Adipocyte (in vitro differentiated cells): ENCODE measurements at regions not wholly inside any gene's neighbourhood (a gene's known extent, or its start where the extent isn't known, plus 50 kb on each side); places are given as distances from the start of the nearest gene placed in this dataset.
A peak's percentile ranks its signal among the peaks of the same experiment; 100 is the strongest.

ENCODE experiments used
- DNase-seq: peaks from one replicate; pipeline ENCODE4 v3.0.0-alpha.2; 2015; ENCODE audit warnings: low read depth
- H3K27me3 ChIP-seq: replicated peaks from 2 replicates; pipeline ENCODE4 v1.7.0; 2013; ENCODE audit warnings: mild to moderate bottlenecking, low read length, moderate library complexity; ENCODE audit not compliant: control insufficient read depth, insufficient read depth
- H3K36me3 ChIP-seq: 2 replicates; pipeline ENCODE4 v1.7.0; 2013; ENCODE audit warnings: low read length, mild to moderate bottlenecking, moderate library complexity; ENCODE audit not compliant: control insufficient read depth, insufficient read depth, severe bottlenecking
- H3K4me1 ChIP-seq: 2 replicates; pipeline ENCODE4 v1.7.0; 2013; ENCODE audit warnings: mild to moderate bottlenecking, low read length, moderate library complexity; ENCODE audit not compliant: control insufficient read depth, insufficient read depth
- H3K4me3 ChIP-seq: 2 replicates; pipeline ENCODE4 v1.7.0; 2013; ENCODE audit warnings: mild to moderate bottlenecking, low read length, moderate library complexity
- H3K9ac ChIP-seq: 2 replicates; pipeline ENCODE4 v1.7.0; 2013; ENCODE audit warnings: mild to moderate bottlenecking, low read length, moderate library complexity
- H3K9me3 ChIP-seq: 2 replicates; pipeline ENCODE4 v1.7.0; 2013; ENCODE audit warnings: mild to moderate bottlenecking, low read length, moderate library complexity; ENCODE audit not compliant: control insufficient read depth

DNA sequence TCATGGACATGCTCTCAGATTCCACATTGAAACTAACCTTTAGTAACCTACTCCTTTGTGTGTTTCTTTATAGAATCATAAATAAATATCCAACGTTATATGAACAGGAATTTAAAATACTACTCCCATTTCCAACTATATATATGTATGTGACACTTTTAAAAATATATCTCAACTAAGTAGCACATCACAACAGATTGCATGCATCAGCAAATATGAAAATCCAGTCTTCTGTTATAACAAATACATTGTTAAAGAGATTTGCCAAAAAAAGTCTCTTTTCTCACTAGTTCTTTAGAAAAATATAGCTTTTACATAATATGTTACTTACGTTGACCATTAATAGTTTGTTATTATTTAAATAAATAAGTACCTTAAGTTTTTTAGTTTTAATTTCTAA lies 1608.6 kb upstream of the RAG2 start:
- no peaks in the 10 kb centered on the region for H3K36me3 ChIP-seq
- no peak overlapping the region for H3K9ac ChIP-seq
- no peaks in the 10 kb centered on the region for H3K27me3 ChIP-seq
- DNase-seq, result no peak
- H3K4me3 ChIP-seq, result no peak overlapping the region
- H3K4me1 ChIP-seq, result no peaks in the 10 kb centered on the region
- H3K9me3 ChIP-seq, result no peaks in the 10 kb centered on the region

DNA sequence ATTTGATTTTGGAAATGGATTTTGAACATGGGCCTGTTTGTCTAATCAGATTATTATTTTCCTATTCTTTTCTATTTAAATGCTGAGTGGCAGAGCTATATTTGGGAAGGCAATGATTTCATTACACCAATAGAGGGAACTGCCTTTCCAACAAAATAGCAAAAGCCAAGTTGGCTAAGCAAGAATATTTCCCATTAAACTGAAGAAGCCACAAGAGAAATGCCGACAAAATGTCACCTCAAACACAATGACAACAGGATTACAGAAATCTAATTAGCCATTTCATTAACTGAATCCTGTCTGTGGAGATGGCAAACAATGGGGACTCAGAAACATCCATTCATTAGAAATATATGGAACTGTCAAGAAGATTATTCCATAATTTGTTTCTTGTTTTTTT lies 1593.1 kb upstream of the RAG2 start:
- Histone ChIP-seq H3K27me3 (no peaks in the 10 kb centered on the region), H3K9me3 (no peaks in the 10 kb centered on the region), H3K36me3 (no peaks in the 10 kb centered on the region), H3K9ac (no peak overlapping the region), H3K4me3 (no peak overlapping the region), H3K4me1 (no peaks in the 10 kb centered on the region)
- DNase-seq, result no peak

DNA sequence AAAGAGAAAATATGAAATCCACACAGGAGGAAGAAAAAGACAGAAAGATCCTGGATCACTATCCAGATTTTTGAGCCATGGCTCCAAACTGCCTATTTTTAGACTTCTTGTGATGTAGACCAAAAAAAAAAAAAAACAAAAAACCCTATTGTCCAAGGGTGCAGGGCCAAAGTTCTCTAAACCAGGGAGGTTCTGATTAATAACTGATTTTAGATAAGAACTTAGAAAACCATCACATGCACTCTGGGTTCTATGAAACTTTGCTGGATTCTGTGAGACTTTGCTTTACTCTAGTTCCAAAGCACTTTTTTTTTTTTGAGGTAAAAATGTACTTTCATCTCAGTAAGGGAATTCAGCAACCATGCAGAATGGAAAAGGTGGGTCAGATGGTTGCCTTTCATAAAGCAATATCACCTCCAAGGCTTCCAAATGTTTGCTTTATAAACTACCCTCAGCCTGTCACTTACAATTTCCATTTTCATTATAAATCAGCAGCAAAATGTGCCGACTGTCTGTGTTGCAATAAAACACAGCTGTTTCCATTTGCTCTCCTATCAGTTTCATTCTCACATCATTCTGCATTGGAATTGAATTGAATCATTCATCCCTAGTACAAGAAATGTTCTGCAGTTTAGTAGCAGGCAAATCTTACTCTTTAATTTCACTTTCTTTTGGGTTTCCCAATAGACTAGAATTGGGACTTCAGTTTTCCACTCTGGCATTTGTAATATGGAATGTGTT lies 1584.3 kb upstream of the RAG2 start:
- no peaks in the 10 kb centered on the region for H3K36me3 ChIP-seq
- peak; percentile 71 for DNase-seq
- H3K9me3 ChIP-seq, result no peaks in the 10 kb centered on the region
- H3K9ac ChIP-seq, result no peak overlapping the region
- H3K27me3 ChIP-seq, result no peaks in the 10 kb centered on the region
- no peak overlapping the region for H3K4me3 ChIP-seq
- H3K4me1 ChIP-seq, result no peaks in the 10 kb centered on the region

DNA sequence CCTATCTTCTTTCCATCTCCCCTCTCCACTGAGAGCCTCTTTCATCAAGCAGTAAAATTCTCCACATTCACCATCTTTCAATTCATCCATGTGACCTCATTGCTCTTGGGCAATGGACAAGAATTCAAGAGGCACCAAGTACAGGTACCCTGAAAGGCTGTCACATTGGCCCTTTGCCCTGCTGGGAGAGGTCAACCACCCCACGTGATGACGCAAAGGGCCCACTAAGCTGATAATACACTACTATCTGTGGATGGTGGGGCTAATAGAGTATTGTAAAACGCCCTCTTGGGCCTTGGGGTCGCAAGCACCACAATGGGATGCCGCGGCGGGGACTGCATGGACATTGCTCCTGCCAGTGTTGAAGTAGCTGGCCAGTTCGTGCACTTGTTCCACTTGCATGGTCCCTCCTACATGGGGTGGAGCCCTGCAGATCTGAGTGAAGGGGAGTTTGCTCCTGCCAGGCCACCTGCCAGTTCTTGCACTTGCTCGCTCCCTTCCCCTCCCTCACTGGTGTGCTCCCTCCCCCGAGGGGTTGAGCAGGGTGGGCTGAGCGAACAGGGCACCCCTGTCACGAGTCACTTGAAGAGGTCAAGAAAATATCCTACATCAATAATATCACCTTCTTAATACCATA lies 1578.8 kb upstream of the RAG2 start:
- no peaks in the 10 kb centered on the region for H3K36me3 ChIP-seq
- H3K4me3 ChIP-seq, result no peak overlapping the region
- H3K9ac ChIP-seq, result no peak overlapping the region
- no peaks in the 10 kb centered on the region for H3K27me3 ChIP-seq
- DNase-seq, result no peak
- H3K9me3 ChIP-seq, result no peaks in the 10 kb centered on the region
- H3K4me1 ChIP-seq, result no peaks in the 10 kb centered on the region

DNA sequence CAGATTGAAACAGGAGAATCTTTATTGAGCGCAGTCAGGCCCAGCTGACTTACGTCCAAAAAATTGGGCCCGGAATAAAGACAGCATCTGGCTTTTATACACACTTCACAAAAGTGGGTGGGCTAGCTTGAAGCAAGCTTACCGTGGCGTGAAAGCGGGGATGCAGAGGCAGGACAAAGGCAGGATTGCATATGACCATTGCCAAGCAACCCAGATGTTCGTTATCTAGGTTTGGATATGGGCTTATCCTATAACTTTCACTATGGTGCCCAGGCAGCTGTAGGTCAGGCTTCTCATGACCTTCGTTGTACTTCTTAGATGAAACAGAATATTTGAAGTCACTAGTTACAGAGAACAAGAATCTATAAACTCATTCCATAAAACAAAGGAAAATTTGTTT lies 1575.6 kb upstream of the RAG2 start:
- Histone ChIP-seq H3K4me3 (no peak overlapping the region), H3K4me1 (peaks cover 3% of the 10 kb centered on the region), H3K36me3 (no peaks in the 10 kb centered on the region), H3K9me3 (no peaks in the 10 kb centered on the region), H3K9ac (no peak overlapping the region), H3K27me3 (no peaks in the 10 kb centered on the region)
- no peak for DNase-seq

DNA sequence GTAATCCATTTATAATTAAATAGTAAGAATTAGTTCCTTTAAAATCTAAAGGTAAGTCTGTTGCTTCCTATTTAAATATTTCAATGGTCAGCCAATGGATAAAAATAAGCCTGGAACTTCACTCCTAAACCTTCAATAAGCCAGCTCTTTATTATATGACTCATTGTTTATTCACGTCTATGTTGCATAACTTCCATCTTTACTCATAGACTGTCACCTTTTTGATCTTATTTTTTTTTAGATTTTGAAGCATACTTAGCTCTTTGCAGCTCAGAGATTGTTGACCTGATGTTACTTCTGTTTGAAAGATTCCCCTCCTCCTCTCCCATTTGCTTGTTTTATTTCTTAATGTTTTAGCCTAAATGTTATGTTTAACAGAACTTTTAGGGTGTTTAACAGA lies 1571.2 kb upstream of the RAG2 start:
- Histone ChIP-seq H3K9me3 (no peaks in the 10 kb centered on the region), H3K36me3 (no peaks in the 10 kb centered on the region), H3K9ac (no peak overlapping the region), H3K4me1 (peaks cover 3% of the 10 kb centered on the region), H3K27me3 (no peaks in the 10 kb centered on the region), H3K4me3 (no peak overlapping the region)
- peak; percentile 42 for DNase-seq

DNA sequence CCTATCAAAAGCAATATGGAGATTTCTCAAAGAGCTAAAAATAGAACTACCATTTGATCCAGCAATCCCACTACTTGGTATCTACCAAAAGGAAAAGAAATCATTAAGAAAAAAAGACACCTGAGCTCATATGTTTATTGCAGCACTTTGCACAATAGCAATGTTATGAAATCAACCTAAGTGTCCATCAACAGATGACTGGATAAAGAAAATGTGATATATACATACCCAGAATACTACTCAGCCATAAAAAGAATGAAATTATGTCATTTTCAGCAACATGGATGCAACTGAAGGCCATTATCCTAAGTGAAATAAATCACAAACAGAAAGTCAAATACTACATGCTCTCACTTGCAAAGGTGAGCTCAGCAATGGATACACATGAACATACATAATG lies 1565.5 kb upstream of the RAG2 start:
- no peak for DNase-seq
- Histone ChIP-seq H3K36me3 (no peaks in the 10 kb centered on the region), H3K27me3 (no peaks in the 10 kb centered on the region), H3K4me1 (no peaks in the 10 kb centered on the region), H3K9ac (no peak overlapping the region), H3K9me3 (no peaks in the 10 kb centered on the region), H3K4me3 (no peak overlapping the region)

DNA sequence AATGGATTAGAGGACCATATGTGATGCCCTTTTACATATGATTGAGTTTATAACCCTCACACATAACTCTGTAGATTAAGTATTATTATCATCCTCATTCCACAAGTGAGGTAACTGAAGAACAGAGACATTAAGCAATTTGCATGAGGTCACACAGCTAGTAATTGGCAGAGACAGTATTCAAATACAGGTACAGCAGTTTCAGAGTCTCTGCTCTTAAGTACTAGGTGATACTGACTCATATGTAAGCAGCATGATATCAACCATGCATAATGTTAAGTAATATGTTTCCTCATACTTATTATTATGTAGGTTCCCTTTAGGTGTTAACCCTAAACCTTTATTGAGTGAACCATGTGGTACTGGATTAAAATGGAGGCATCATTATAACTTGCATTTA lies 1562.4 kb upstream of the RAG2 start:
- DNase-seq, result no peak
- Histone ChIP-seq H3K9me3 (no peaks in the 10 kb centered on the region), H3K4me3 (no peak overlapping the region), H3K27me3 (no peaks in the 10 kb centered on the region), H3K4me1 (no peaks in the 10 kb centered on the region), H3K9ac (no peak overlapping the region), H3K36me3 (no peaks in the 10 kb centered on the region)

DNA sequence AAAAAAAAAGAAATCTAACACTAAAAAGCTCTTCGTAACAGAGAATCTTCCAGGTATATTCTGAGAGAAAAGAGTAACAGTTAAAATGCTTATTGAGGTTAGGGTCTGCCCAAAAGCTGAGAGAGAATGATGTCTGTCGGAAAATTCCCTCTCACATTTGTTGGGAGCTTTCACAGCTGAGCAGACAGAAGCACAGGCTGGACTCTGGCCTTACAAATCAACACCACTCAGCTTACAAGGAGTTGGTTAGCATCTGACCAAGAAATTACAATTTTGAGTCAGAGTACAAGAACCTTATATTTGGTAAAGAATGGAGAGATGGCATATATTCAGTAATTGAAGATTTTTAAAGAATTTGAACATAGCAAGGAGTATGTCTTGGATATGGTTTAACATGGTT lies 1561.0 kb upstream of the RAG2 start:
- no peak overlapping the region for H3K9ac ChIP-seq
- H3K4me3 ChIP-seq, result no peak overlapping the region
- no peaks in the 10 kb centered on the region for H3K4me1 ChIP-seq
- H3K36me3 ChIP-seq, result no peaks in the 10 kb centered on the region
- no peaks in the 10 kb centered on the region for H3K9me3 ChIP-seq
- H3K27me3 ChIP-seq, result no peaks in the 10 kb centered on the region
- no peak for DNase-seq

DNA sequence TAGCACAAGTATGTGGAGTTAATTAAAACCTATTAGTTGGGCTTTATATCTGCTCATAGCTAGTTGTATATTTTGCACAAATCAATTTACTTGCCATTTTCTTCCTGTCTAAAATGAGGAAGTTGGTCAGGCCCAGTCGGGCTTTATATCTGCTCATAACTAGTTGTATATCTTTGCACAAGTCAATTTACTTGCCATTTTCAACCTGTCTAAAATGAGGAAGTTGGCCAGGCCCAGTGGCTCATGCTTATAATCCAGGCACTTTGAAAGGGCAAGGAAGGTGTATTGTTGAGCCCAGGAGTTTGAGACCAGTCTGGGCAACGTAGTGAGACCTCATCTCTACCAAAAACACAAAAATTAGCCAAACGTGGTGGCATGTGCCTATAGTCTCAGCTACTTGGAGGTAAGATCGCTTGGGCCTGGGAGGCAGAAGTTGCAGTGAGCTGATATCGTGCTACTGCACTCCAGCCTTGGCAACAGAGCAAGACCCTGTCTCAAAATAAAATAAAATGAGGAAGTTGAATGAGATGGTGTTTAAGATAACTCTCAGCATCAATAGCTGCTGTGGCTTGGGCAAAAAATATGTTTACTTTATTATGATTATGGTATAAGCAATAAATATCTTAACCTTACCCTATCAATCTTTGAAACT lies 1558.6 kb upstream of the RAG2 start:
- H3K4me3 ChIP-seq, result no peak overlapping the region
- no peaks in the 10 kb centered on the region for H3K27me3 ChIP-seq
- no peak overlapping the region for H3K9ac ChIP-seq
- no peak for DNase-seq
- H3K4me1 ChIP-seq, result no peaks in the 10 kb centered on the region
- H3K36me3 ChIP-seq, result no peaks in the 10 kb centered on the region
- H3K9me3 ChIP-seq, result no peaks in the 10 kb centered on the region

DNA sequence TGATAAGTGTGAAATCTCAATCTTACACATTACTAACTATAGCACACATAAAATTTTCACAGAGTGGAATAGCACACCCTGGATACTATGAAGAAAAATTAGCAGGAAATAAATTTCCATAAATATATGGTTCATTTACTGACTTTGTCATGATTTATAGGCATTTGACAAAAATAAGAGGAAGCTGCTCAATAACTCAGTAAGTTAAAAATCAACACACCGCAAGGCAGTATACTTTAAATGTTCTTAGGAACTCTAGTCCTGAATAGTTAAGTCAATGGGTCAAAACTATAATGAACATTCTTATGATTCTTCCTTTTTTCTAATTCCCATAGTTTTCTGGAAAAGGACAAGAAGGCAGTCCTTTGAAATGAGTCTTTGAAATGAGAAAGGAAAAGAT lies 1557.8 kb upstream of the RAG2 start:
- no peak for DNase-seq
- Histone ChIP-seq H3K9me3 (no peaks in the 10 kb centered on the region), H3K27me3 (no peaks in the 10 kb centered on the region), H3K36me3 (no peaks in the 10 kb centered on the region), H3K4me1 (no peaks in the 10 kb centered on the region), H3K4me3 (no peak overlapping the region), H3K9ac (no peak overlapping the region)
